ENCODE measurements at regions not wholly inside any gene's neighbourhood (a gene's known extent, or its start where the extent isn't known, plus 50 kb on each side); places are given as distances from the start of the nearest gene placed in this dataset.
A peak's percentile ranks its signal among the peaks of the same experiment; 100 is the strongest.

DNA sequence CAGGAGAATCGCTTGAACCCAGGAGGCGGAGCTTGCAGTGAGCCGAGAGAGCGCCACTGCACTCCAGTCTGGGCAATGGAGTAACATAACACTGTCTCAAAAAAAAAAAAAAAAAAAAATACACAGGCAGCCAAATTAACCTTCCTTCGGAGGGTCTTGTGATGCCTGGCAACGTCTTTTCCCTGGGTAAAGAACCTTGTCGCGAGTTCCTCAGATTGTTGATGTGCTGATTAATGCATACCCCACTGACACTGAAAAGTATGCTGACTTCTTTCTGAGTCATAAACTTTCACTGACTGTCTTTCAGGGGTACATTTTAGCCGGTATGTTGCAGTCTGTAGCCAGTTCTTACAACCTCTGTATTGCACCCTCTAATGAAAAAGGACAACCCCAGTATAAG is 95.1 kb upstream of the SOD1 start:
- DNase-seq: no peak

GRCh38 chr21:31560479-31560878 is 99.0 kb upstream of the SOD1 start:
- DNase-seq: no peak

GRCh38 chr21:31559368-31560119 is 99.9 kb upstream of the SOD1 start:
- DNase-seq: peak; percentile 55 to 61

DNA sequence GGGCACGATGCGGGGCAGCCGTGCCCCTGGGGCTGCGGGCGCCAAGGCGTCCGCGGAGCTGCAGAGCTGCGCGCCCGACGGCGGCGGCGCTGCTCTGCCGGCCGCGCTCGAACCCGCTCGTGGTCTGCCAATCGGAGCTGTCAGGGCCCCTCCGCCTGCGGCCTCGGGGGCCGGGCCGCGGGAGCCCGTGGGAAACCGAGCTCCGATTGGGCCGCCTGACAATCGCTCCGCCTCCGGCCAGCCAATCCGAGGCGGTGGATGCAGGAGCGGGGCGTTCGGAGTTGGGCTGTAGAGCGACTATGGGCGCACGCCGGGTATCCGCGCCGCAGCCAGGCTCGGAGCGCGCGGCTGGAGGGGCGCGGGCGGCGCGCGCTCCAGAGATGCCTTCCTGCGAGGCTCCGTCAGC is 100.5 kb upstream of the SOD1 start:
- DNase-seq: peak; percentile 74 to 77

DNA sequence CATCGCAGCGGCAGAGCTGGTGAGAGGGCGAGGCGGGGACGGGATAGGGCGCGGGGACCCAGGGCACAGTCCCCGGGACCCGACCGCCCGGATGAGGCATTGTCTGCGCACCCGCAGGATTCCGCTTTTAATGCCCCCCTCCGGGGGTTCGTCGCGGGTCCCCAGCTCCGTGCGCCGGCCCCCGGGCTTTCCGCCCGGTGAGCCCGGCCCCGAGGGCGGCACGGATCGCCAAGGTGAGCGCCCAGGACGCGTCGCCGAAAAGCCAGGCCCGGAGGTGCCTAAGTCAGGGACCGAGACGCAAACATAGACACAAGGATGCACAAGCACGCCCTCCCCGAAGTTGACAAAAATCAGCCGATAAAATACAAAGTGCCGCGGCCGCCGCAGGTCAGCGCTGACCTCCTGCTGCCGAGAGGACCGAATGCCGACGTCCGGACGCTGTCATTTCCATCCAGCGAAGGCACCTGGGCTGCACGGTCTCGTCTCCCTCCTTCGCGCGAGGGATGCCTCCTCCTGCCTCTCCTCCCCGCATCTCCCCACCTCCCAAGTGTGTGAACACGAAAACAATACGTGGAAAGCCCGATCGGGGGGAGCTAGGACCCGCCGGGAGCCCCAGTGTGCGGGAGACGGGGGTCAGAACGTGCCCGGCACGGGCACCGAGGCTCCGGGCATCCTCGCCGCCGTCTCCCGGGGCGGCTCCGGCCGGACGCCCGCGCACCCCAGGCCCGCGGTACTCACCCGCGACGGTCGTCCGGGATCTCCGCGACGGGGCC is 101.1 kb upstream of the SOD1 start:
- DNase-seq: peak in 1 of 2 experiments; percentile 3

DNA sequence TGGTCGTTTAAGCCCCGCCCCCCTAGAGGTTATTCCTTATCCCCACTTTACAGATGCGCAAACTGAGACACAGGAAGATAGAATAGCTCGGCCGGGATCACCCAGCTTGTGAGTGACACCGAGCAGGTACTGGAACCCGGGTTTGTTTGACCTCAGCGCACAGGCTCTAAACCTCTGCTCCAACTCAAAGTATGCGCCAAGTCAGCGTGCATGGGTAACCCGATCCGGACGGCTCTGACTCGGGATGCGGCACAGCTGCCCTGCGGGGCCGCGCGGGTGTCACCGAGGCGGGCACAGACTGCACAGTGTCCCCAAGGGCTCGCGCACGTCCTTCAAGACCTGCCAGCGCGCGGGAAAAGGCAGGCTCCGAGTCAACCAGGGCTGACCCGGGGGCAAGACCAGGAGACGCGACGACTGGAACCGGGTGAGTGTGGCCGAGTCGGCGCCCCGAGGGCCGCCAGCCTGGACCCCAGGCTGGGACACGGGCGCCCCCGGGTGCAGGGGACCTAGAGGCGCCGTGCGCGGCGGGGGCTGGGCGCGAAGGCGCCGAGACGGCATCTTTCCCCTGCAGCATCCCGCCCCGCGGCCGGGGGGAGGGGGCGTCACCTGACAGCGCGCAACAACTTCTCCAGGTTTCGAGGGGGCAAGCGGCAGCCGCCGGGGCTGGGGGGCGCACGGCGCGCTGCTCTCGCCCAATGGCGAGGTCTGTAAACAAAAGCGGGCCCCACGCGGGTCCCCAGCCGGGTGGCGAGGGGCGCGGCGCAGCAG is 101.9 kb upstream of the SOD1 start:
- no peak for DNase-seq

DNA sequence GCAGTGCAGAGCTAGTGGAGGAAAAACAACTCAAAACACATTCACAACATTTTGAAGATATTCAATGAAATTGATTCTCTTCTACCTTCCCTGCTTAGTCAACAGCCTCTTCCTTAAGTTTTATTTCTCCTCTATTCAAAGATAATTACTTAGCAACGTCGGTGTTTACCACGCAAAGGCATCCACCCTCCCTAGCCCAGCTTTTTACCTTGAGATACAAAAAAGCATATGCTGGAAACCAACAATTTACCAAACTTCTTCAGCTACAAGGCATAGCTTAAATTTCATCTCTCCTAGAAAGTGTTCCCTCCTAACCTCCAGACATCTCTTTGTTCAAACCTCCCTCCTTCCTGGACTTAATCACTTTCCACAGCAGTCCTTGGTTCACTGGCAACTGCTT is 102.8 kb upstream of the SOD1 start:
- DNase-seq: no peak

- no peak for DNase-seq
Observed at GRCh38 chr21:31555741-31556191, 103.7 kb upstream of the SOD1 start.

DNA sequence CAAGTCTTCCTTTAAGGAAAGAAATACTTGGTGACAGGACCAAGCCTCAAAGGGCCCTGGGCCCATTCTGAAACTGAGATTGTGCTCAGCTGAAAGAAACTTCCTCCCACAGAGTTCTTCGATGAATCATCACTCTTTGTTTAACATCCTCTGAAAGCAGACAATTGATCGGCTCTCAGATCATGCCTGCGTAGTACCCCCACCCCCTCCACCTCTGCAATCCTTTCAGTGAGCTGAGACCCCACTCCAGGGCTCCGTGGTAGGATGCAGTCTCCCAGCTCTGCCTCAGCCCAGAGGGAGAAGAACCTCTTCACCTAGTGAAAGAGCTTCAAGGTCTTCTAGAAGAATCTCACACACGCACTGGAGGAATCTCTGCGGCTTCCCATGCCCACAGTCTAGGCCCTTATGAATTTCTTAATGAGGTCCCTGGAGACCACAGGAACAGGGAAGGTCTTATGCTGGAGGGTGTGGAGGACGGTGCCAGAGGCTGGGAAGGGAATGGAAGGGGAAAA is 104.9 kb upstream of the SOD1 start:
- no peak for DNase-seq

GRCh38 chr21:31553926-31554325 is 105.6 kb upstream of the SOD1 start:
- no peak for DNase-seq

- no peak for DNase-seq
Observed at GRCh38 chr21:31553461-31553860, 106.0 kb upstream of the SOD1 start.

DNA sequence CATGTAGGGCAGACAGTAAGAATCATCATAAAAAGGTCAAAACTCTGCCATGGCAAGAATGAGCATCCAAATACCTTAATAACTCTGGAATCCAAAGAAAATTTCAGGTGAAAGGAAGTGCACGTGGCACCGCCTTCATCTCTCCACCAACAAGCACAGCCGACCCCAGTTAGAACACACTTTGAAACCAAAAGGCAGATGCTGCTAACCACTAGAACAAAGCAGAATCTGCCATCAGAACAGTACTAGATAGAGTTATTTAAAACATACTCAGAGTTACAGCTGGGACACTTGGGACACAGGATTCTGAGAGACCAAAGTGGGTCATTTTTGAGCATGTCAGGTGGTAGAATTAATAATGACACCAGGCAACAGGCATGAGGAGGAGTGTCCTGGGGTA is 106.7 kb upstream of the SOD1 start:
- DNase-seq: no peak

- no peak for DNase-seq
Observed at GRCh38 chr21:31550070-31550469, 109.4 kb upstream of the SOD1 start.

DNA sequence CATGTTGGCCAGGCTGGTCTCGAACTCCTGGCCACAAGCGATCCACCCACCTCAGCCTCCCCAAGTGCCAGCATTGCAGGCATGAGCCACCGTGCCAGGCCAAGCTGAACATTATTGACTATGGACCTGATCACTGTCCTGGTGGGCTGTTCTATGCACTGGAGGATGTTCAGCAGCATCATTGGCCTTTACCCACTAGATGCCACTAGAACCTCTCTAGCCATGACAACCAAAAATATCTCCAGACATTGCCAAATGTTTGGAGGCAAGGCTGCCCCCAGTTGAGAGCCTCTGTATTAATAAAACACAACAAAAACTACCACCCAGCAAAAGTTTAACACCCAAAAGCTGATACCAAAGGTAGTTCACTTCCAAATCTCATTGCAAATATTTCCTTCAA is 110.8 kb upstream of the SOD1 start:
- DNase-seq: no peak

- DNase-seq: no peak
Observed at GRCh38 chr21:31546443-31547170, 112.9 kb upstream of the SOD1 start.

DNA sequence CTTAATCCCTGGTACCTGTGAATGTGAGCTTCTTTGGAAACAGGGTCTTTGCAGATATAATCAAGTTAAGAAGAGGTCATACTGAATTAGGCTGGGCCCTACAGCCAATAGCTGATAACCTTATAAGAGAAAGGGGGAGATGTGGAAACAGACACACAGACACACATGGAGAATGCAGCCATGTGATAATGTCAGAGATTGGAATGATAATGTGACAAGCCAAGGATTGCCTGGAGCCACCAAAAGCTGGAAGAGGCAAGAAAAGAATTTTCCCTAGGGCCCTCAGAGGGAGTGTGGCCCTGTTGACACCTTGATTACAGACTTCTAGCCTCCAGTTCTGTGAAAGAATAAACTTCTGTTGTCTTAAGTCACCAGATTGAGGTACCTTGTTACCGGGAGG is 114.5 kb upstream of the SOD1 start:
- no peak for DNase-seq

DNA sequence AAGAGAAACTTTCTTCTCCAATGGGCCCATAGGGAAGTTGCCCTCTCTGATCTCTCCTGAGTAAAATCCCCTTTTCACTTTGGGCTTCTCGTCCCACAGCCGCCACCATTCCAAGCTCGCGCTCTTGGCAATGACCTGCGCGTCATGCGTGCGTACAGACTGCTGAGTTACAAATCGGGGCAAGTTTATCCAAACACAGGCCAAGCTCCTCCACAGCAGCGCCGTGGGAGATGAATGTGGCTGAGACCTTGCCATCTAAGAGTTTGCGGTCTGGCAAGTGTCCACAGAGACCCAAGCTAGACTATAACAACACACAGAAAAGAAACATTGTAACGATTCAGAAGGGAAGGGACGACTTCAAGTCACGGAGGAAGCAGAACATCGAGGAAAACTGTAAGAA is 116.3 kb upstream of the SOD1 start:
- DNase-seq: no peak

DNA sequence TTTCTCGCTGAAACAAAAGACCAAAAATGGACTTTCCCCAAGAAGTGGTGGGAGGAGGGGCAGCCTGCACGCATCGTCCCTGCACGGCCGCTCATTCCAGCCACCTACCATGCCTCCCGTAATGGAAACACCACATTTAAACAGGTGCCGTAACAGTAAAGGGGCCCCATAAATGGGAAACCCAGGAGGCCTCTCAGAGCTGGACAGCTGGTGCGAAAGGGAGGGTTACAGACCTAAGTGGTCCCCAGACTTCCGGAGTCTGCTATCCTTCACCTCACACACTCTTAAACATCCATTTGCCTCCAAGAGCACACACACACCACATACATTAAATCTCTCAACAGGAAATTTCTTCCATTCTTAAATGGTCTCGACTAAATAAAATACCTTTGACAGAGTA is 120.7 kb upstream of the SOD1 start:
- no peak for DNase-seq

DNA sequence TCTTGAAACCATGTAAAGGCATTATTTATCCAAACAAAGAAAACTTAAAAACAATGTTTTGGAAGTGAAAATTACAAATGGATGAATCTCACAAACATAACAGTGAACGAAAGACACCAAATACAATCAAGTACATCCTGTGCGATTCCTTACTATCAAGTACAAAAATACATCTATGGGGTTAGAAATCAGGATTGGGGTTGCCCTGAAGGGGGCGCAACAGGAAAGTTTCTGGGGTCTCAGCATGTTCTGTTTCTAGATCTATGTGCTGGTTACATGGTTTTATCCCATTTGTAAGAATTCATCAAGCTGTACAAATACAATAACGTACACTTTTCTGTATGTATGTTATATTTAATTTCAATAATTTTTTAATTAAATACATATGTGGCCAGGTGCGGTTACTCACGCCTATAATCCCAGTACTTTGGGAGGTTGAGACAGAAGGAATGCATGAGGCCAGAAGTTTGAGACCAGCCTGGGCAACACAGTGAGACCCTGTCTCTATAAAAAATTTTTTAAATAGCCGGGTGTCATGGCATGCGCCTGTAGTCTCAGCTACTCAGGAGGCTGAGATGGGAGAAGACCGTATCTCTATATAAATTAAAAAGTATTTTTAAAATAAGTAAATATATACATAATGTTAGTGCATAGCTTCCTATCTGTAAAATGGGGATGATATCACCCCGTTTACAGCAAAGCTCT is 121.5 kb upstream of the SOD1 start:
- DNase-seq: no peak

GRCh38 chr21:31536138-31536537 is 123.4 kb upstream of the SOD1 start:
- no peak for DNase-seq

DNA sequence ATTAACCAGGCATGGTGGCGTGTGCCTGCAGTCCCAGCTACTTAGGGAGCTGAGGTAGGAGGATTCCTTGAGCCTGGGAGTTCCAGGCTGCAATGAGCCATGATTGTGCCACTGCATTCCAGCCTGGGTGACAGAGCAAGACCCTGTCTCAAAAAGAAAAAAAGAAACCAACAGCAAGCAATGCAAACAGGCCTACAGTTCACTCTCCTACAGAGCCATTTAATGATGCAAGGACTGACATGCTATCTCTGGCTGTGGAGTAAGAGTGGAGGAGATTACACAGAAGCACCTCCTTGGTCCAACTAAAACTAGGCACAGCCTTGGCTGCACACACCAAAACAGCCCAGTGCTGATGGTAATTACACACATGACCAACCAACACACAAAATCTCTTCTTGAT is 127.5 kb upstream of the SOD1 start:
- DNase-seq: no peak
